ENCODE measurements at regions not wholly inside any gene's neighbourhood (a gene's known extent, or its start where the extent isn't known, plus 50 kb on each side); places are given as distances from the start of the nearest gene placed in this dataset.

- H3K4me3 ChIP-seq (ENCODE audit: low read depth, low read length): no peak overlapping the region
- DNase-seq (ENCODE audit: low read depth): no peak
- no peak for TF ChIP-seq CTCF (conservative IDR thresholded peaks at IDR 0.05; ENCODE audit: low read depth, low read length)
Observed at GRCh38 chr4:179486570-179487335, 2044.5 kb upstream of the AGA start.

GRCh38 chr4:179492260-179493080, 2050.2 kb upstream of the AGA start:
- no peak for TF ChIP-seq CTCF (conservative IDR thresholded peaks at IDR 0.05; ENCODE audit: low read depth, low read length)
- no peak overlapping the region for H3K4me3 ChIP-seq (ENCODE audit: low read depth, low read length)
- no peak for DNase-seq (ENCODE audit: low read depth)

GRCh38 chr4:179503976-179504375, 2061.7 kb upstream of the AGA start:
- no peak for TF ChIP-seq CTCF (conservative IDR thresholded peaks at IDR 0.05; ENCODE audit: low read depth, low read length)
- no peak overlapping the region for H3K4me3 ChIP-seq (ENCODE audit: low read depth, low read length)
- DNase-seq (ENCODE audit: low read depth): no peak

GRCh38 chr4:179509489-179509888, 2067.3 kb upstream of the AGA start:
- H3K4me3 ChIP-seq (ENCODE audit: low read depth, low read length): no peak overlapping the region
- no peak for TF ChIP-seq CTCF (conservative IDR thresholded peaks at IDR 0.05; ENCODE audit: low read depth, low read length)
- DNase-seq (ENCODE audit: low read depth): no peak

GRCh38 chr4:179521952-179522351, 2079.7 kb upstream of the AGA start:
- H3K4me3 ChIP-seq (ENCODE audit: low read depth, low read length): no peak overlapping the region
- DNase-seq (ENCODE audit: low read depth): no peak
- TF ChIP-seq CTCF (conservative IDR thresholded peaks at IDR 0.05; ENCODE audit: low read depth, low read length): no peak

- DNase-seq (ENCODE audit: low read depth): no peak
- no peak for TF ChIP-seq CTCF (conservative IDR thresholded peaks at IDR 0.05; ENCODE audit: low read depth, low read length)
- no peak overlapping the region for H3K4me3 ChIP-seq (ENCODE audit: low read depth, low read length)
Observed at GRCh38 chr4:179530958-179531357, 2088.7 kb upstream of the AGA start.

Measured in epithelial cell of proximal tubule (primary cell).